ENCODE measurements at regions not wholly inside any gene's neighbourhood (a gene's known extent, or its start where the extent isn't known, plus 50 kb on each side); places are given as distances from the start of the nearest gene placed in this dataset.

DNA sequence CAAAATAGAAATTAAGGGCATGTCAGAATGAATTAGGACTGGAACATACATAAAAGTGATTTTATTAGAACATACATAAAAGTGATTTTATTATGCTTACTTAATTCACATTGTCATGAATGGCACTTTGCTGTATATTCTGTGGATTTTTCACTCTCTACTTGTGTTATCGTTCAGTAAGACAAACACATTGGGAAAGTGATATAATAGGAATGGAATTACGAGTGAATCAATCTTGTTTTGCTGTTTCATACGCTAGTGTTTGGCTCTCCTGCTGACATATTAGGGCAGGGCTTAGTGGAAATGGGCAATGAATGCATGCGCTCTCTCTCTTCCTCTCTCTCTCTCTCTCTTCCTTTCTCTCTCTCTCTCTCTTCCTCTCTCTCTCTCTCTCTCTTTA, 561.1 kb downstream of the ACTR3B start:
- Histone ChIP-seq H3K36me3 (ENCODE audit: insufficient read depth, low read length, poor library complexity, severe bottlenecking) (no peaks in the 10 kb centered on the region), H3K27me3 (replicated peaks; ENCODE audit: insufficient read depth, low read depth, low read length, poor library complexity) (no peaks in the 10 kb centered on the region), H3K4me3 (ENCODE audit: low read depth, low read length, poor library complexity, severe bottlenecking) (no peak overlapping the region), H3K27ac (ENCODE audit: low read depth, low read length, poor library complexity, severe bottlenecking) (no peak overlapping the region), H3K4me1 (ENCODE audit: insufficient read depth, low read length, poor library complexity, severe bottlenecking) (no peaks in the 10 kb centered on the region), H3K9me3 (ENCODE audit: low read depth, low read length, poor library complexity, severe bottlenecking) (no peaks in the 10 kb centered on the region)
- ChIA-PET CTCF (no interaction called here), POLR2A (ENCODE audit: low non-redundant PET) (no interaction called here)
- no peak for DNase-seq (ENCODE audit: low spot score)
- TF ChIP-seq, protein P1, sequence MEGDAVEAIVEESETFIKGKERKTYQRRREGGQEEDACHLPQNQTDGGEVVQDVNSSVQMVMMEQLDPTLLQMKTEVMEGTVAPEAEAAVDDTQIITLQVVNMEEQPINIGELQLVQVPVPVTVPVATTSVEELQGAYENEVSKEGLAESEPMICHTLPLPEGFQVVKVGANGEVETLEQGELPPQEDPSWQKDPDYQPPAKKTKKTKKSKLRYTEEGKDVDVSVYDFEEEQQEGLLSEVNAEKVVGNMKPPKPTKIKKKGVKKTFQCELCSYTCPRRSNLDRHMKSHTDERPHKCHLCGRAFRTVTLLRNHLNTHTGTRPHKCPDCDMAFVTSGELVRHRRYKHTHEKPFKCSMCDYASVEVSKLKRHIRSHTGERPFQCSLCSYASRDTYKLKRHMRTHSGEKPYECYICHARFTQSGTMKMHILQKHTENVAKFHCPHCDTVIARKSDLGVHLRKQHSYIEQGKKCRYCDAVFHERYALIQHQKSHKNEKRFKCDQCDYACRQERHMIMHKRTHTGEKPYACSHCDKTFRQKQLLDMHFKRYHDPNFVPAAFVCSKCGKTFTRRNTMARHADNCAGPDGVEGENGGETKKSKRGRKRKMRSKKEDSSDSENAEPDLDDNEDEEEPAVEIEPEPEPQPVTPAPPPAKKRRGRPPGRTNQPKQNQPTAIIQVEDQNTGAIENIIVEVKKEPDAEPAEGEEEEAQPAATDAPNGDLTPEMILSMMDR (conservative IDR thresholded peaks at IDR 0.05; ENCODE audit: low read depth, low read length): no peak
- intact Hi-C loops (cut with micrococcal nuclease; ENCODE audit: unreplicated experiment): no loop called here
- BruUV-seq (replicated peaks): no TSS peak

DNA sequence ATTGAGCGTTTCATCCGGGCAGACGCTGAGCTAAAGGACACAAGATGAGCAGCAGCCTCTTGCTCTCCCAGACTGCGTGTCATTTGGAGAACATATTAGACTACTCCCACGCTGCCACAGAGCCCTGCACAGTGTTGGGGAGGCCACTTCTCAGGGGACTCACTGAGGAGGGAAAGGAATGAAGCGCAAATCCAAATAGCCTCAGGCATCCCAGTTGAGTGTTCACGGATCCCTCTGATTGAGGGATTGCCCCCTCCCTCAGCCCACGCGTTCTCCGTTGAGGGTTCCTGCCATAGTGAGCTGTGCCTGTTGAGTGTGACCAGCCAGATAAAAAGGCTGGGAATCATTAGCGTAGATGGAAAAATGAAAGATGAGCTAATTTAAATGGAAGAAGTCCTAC, 563.4 kb downstream of the ACTR3B start:
- no peak for DNase-seq (ENCODE audit: low spot score)
- intact Hi-C loops (cut with micrococcal nuclease; ENCODE audit: unreplicated experiment): no loop called here
- POLR2A ChIA-PET (ENCODE audit: low non-redundant PET): no interaction called here
- Histone ChIP-seq H3K27ac (ENCODE audit: low read depth, low read length, poor library complexity, severe bottlenecking) (no peak overlapping the region), H3K4me1 (ENCODE audit: insufficient read depth, low read length, poor library complexity, severe bottlenecking) (no peaks in the 10 kb centered on the region), H3K9me3 (ENCODE audit: low read depth, low read length, poor library complexity, severe bottlenecking) (no peaks in the 10 kb centered on the region), H3K27me3 (replicated peaks; ENCODE audit: insufficient read depth, low read depth, low read length, poor library complexity) (no peaks in the 10 kb centered on the region), H3K4me3 (ENCODE audit: low read depth, low read length, poor library complexity, severe bottlenecking) (no peak overlapping the region), H3K36me3 (ENCODE audit: insufficient read depth, low read length, poor library complexity, severe bottlenecking) (no peaks in the 10 kb centered on the region)
- no peak for TF ChIP-seq EZH2 (IDR thresholded peaks at IDR 0.05; ENCODE audit: borderline replicate concordance, low read depth, low read length, poor library complexity, severe bottlenecking)
- TF ChIP-seq, protein P1 (conservative IDR thresholded peaks at IDR 0.05; ENCODE audit: low read depth, low read length): no peak
- CTCF ChIA-PET: no interaction called here
- BruUV-seq (replicated peaks): no TSS peak

DNA sequence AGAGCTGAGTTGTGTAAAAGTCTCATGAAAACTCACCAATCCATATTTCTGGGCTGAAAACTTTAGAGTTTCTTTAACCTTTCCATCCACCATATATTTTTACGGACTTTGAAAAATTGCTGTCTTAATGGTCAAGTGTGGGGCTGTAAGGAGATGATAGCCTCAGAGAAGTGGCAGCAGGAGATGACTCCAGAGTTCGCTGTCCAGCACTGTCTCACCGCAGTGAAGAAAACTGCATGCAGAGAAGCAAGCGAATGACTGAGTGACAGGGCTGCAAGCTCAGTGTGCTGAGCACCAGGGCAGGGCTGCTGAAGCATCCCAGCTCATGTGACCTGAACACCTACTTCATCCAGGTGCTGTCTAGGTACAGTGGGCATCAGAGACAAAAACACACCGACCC, 564.5 kb downstream of the ACTR3B start:
- TF ChIP-seq EZH2 (IDR thresholded peaks at IDR 0.05; ENCODE audit: borderline replicate concordance, low read depth, low read length, poor library complexity, severe bottlenecking): no peak
- TF ChIP-seq, protein P1 (conservative IDR thresholded peaks at IDR 0.05; ENCODE audit: low read depth, low read length): no peak
- H3K36me3 ChIP-seq (ENCODE audit: insufficient read depth, low read length, poor library complexity, severe bottlenecking): no peaks in the 10 kb centered on the region
- H3K9me3 ChIP-seq (ENCODE audit: low read depth, low read length, poor library complexity, severe bottlenecking): no peaks in the 10 kb centered on the region
- H3K4me1 ChIP-seq (ENCODE audit: insufficient read depth, low read length, poor library complexity, severe bottlenecking): no peaks in the 10 kb centered on the region
- no TSS peak for BruUV-seq (replicated peaks)
- no peak for DNase-seq (ENCODE audit: low spot score)
- POLR2A ChIA-PET (ENCODE audit: low non-redundant PET): no interaction called here
- H3K27me3 ChIP-seq (replicated peaks; ENCODE audit: insufficient read depth, low read depth, low read length, poor library complexity): no peaks in the 10 kb centered on the region
- H3K27ac ChIP-seq (ENCODE audit: low read depth, low read length, poor library complexity, severe bottlenecking): no peak overlapping the region
- intact Hi-C loops (cut with micrococcal nuclease; ENCODE audit: unreplicated experiment): no loop called here
- CTCF ChIA-PET: no interaction called here
- H3K4me3 ChIP-seq (ENCODE audit: low read depth, low read length, poor library complexity, severe bottlenecking): no peak overlapping the region

Measured in A673 (cell line).